Neural cell (in vitro differentiated cells): ENCODE measurements at regions not wholly inside any gene's neighbourhood (a gene's known extent, or its start where the extent isn't known, plus 50 kb on each side); places are given as distances from the start of the nearest gene placed in this dataset.

ENCODE experiments used
- H2AFZ ChIP-seq: fragments of 200-600, 300-800 bp; sonication (generic), shearing (Covaris generic); 2 replicates; pipeline ENCODE4 v1.6.0; 2014; ENCODE audit warnings: low read depth, mild to moderate bottlenecking, antibody characterized with exemption, low read length, moderate library complexity
- H3F3A ChIP-seq: fragments of 200-600 bp; shearing (Covaris generic); 2 replicates; pipeline ENCODE4 v1.6.1; 2016; ENCODE audit warnings: mild to moderate bottlenecking, moderate library complexity, mixed read lengths, antibody characterized with exemption, low read length; ENCODE audit not compliant: insufficient read depth, poor library complexity, severe bottlenecking
- H3K27ac ChIP-seq: fragments of 200-600, 300-800 bp; sonication (generic), shearing (Covaris generic); 2 replicates; pipeline ENCODE4 v1.5.1; 2014; ENCODE audit warnings: mild to moderate bottlenecking, low read length, moderate library complexity
- H3K27me3 ChIP-seq: fragments of 300-800, 200-600 bp; sonication (generic), shearing (Covaris generic); 2 replicates; pipeline ENCODE4 v1.6.0; 2014; ENCODE audit warnings: mild to moderate bottlenecking, low read depth, low read length, moderate library complexity; ENCODE audit not compliant: insufficient read depth
- H3K36me3 ChIP-seq: fragments of 300-800, 200-600 bp; sonication (generic), shearing (Covaris generic); 2 replicates; pipeline ENCODE4 v1.5.1; 2014; ENCODE audit warnings: mild to moderate bottlenecking, antibody characterized with exemption, low read length, moderate library complexity; ENCODE audit not compliant: insufficient read depth
- H3K4me2 ChIP-seq: fragments of 300-800, 200-600 bp; sonication (generic), shearing (Covaris generic); 2 replicates; pipeline ENCODE4 v1.6.0; 2014; ENCODE audit warnings: mild to moderate bottlenecking, low read length
- H3K4me3 ChIP-seq: fragments of 300-800, 200-600 bp; sonication (generic), shearing (Covaris generic); 2 replicates; pipeline ENCODE4 v1.5.1; 2014; ENCODE audit warnings: mild to moderate bottlenecking, low read length, moderate library complexity
- H3K79me2 ChIP-seq: fragments of 200-600 bp; shearing (Covaris generic); replicated peaks from 2 replicates; pipeline ENCODE4 v1.6.0; 2014; ENCODE audit warnings: mild to moderate bottlenecking, low read length, moderate library complexity; ENCODE audit not compliant: insufficient read depth
- H3K9ac ChIP-seq: fragments of 300-800, 200-600 bp; sonication (generic), shearing (Covaris generic); 2 replicates; pipeline ENCODE4 v1.6.1; 2016; ENCODE audit warnings: mild to moderate bottlenecking, low read length, mixed read lengths
- H3K9me2 ChIP-seq: fragments of 200-600 bp; shearing (Covaris generic); 2 replicates; pipeline ENCODE4 v1.6.1; 2016; ENCODE audit warnings: mild to moderate bottlenecking, low read length, mixed read lengths; ENCODE audit not compliant: insufficient read depth
- H3K9me3 ChIP-seq: fragments of 200-600, 300-800 bp; sonication (generic), shearing (Covaris generic); 2 replicates; pipeline ENCODE4 v1.6.1; 2016; ENCODE audit warnings: mild to moderate bottlenecking, mixed run types, low read length, moderate library complexity, mixed read lengths
- H4K20me1 ChIP-seq: fragments of 200-600 bp; shearing (Covaris generic); 2 replicates; pipeline ENCODE4 v1.6.1; 2016; ENCODE audit warnings: mild to moderate bottlenecking, mixed run types; ENCODE audit not compliant: insufficient read depth
- CTCF ChIP-seq: fragments of 450-650 bp; IDR thresholded peaks from 2 replicates; pipeline ENCODE4 v1.5.1; 2014; ENCODE audit warnings: antibody characterized with exemption, mild to moderate bottlenecking, moderate library complexity; ENCODE audit not compliant: poor library complexity, severe bottlenecking
- EP300 ChIP-seq: fragments of 450-650 bp; conservative IDR thresholded peaks from 2 replicates; pipeline ENCODE4 v1.6.1; 2014; ENCODE audit warnings: antibody characterized with exemption, mild to moderate bottlenecking, moderate library complexity; ENCODE audit not compliant: poor library complexity, severe bottlenecking
- EZH2 ChIP-seq: fragments of 200-600, 300-800 bp; shearing (Covaris generic), sonication (generic); IDR thresholded peaks from 2 replicates; pipeline ENCODE4 v1.6.1; 2014; ENCODE audit warnings: antibody characterized with exemption, low read length, borderline replicate concordance, mild to moderate bottlenecking; ENCODE audit not compliant: insufficient read depth, poor library complexity, severe bottlenecking
- MXI1 ChIP-seq: fragments of 450-650 bp; conservative IDR thresholded peaks from 2 replicates; pipeline ENCODE4 v1.6.1; 2014; ENCODE audit warnings: antibody characterized with exemption, mild to moderate bottlenecking; ENCODE audit not compliant: poor library complexity, severe bottlenecking
- POLR2AphosphoS5 ChIP-seq: IDR thresholded peaks from 2 replicates; pipeline ENCODE4 v1.6.1; 2012
- RAD21 ChIP-seq: fragments of 450-650 bp; conservative IDR thresholded peaks from 2 replicates; pipeline ENCODE4 v1.6.1; 2014; ENCODE audit warnings: antibody characterized with exemption, mild to moderate bottlenecking, moderate library complexity
- SMC3 ChIP-seq: fragments of 450-650 bp; conservative IDR thresholded peaks from 2 replicates; pipeline ENCODE4 v1.6.1; 2014; ENCODE audit warnings: antibody characterized with exemption, mild to moderate bottlenecking, moderate library complexity; ENCODE audit not compliant: poor library complexity
- TAF1 ChIP-seq: IDR thresholded peaks from 2 replicates; pipeline ENCODE4 v1.6.1; 2012; ENCODE audit warnings: low read depth
- TF ChIP-seq, protein P1 (sequence below): IDR thresholded peaks from 2 replicates; pipeline ENCODE4 v1.6.1; 2012; ENCODE audit warnings: borderline replicate concordance

GRCh38 chr5:4383518-4384198, 756.5 kb upstream of the ADAMTS16 start:
- H3K4me3 ChIP-seq, result no peak overlapping the region
- no peaks in the 10 kb centered on the region for H3K36me3 ChIP-seq
- no peak overlapping the region for H3K4me2 ChIP-seq

DNA sequence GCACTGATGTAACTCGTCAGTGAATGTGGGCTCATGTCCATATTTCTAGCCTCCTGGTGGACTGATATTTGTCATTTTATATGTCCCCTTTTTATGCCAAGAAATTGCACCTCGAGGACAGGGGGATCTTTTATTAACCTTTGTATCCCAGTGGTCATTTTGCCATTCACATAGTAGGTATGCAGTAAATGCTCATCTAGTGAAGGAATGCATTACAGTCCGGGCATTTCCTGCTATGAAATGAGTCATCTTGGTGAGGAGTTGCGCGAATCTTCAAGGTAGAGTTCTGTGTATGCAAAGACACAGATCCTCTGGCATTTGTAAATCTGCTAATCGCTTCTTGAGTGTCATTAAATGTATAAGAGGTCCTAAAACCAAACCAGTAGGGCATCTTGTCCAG, 755.5 kb upstream of the ADAMTS16 start:
- no peaks in the 10 kb centered on the region for H3F3A ChIP-seq
- TF ChIP-seq RAD21, result no peak
- H3K9ac ChIP-seq, result no peak overlapping the region
- no peak overlapping the region for H3K4me3 ChIP-seq
- H3K36me3 ChIP-seq, result no peaks in the 10 kb centered on the region
- H2AFZ ChIP-seq, result no peak overlapping the region
- no peaks in the 10 kb centered on the region for H3K9me3 ChIP-seq
- H3K79me2 ChIP-seq, result no peaks in the 10 kb centered on the region
- H4K20me1 ChIP-seq, result no peaks in the 10 kb centered on the region
- no peak overlapping the region for H3K4me2 ChIP-seq
- no peak overlapping the region for H3K27ac ChIP-seq
- H3K27me3 ChIP-seq, result no peaks in the 10 kb centered on the region
- no peaks in the 10 kb centered on the region for H3K9me2 ChIP-seq

More at GRCh38 chr5:4383518-4384198, 756.5 kb upstream of the ADAMTS16 start:
- Histone ChIP-seq H3K27ac (no peak overlapping the region), H3K9me2 (no peaks in the 10 kb centered on the region), H3K9ac (no peak overlapping the region), H3F3A (no peaks in the 10 kb centered on the region), H4K20me1 (no peaks in the 10 kb centered on the region), H3K27me3 (no peaks in the 10 kb centered on the region), H3K9me3 (no peaks in the 10 kb centered on the region), H2AFZ (no peak overlapping the region), H3K79me2 (no peaks in the 10 kb centered on the region)
- no peak for TF ChIP-seq TAF1
- TF ChIP-seq EP300, result no peak
- no peak for TF ChIP-seq POLR2AphosphoS5
- no peak for TF ChIP-seq CTCF
- no peak for TF ChIP-seq EZH2
- TF ChIP-seq SMC3, result no peak
- TF ChIP-seq, protein P1, sequence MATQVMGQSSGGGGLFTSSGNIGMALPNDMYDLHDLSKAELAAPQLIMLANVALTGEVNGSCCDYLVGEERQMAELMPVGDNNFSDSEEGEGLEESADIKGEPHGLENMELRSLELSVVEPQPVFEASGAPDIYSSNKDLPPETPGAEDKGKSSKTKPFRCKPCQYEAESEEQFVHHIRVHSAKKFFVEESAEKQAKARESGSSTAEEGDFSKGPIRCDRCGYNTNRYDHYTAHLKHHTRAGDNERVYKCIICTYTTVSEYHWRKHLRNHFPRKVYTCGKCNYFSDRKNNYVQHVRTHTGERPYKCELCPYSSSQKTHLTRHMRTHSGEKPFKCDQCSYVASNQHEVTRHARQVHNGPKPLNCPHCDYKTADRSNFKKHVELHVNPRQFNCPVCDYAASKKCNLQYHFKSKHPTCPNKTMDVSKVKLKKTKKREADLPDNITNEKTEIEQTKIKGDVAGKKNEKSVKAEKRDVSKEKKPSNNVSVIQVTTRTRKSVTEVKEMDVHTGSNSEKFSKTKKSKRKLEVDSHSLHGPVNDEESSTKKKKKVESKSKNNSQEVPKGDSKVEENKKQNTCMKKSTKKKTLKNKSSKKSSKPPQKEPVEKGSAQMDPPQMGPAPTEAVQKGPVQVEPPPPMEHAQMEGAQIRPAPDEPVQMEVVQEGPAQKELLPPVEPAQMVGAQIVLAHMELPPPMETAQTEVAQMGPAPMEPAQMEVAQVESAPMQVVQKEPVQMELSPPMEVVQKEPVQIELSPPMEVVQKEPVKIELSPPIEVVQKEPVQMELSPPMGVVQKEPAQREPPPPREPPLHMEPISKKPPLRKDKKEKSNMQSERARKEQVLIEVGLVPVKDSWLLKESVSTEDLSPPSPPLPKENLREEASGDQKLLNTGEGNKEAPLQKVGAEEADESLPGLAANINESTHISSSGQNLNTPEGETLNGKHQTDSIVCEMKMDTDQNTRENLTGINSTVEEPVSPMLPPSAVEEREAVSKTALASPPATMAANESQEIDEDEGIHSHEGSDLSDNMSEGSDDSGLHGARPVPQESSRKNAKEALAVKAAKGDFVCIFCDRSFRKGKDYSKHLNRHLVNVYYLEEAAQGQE, result no peak
- no peak for TF ChIP-seq RAD21
- TF ChIP-seq MXI1, result no peak
